ENCODE measurements at regions not wholly inside any gene's neighbourhood (a gene's known extent, or its start where the extent isn't known, plus 50 kb on each side); places are given as distances from the start of the nearest gene placed in this dataset.

DNA sequence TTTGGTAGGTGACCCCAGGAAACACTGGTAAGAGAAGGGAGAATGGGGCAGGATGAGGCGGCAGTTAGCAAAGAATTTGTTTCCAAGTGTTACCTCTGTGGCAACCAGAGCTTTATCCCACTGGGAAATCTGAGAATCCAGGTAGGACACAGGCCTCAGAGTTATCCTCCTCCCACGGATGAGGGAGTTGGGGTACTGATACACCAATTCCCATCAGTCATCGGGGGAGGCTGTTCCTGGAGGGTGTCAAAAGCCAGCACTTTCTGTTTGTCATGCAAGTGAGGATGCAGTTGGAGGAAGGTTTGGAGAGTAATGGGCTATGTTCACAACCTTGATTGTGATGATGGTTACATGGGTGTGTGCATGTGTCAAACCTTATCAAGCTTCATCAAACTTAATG lies 221.2 kb upstream of the SFSWAP start:
- ATAC-seq (no peak), DNase-seq (no peak)
- H3K27ac ChIP-seq: no peak overlapping the region
- no peak overlapping the region for H3K4me3 ChIP-seq
- H3K36me3 ChIP-seq: no peaks in the 10 kb centered on the region
- in situ Hi-C loops (cut with MboI; ENCODE audit: low sequenced_read_pairs in 4 of 4) (no loop called here), intact Hi-C loops (cut with DNase I; ENCODE audit: low total_unique reads) (no loop called here)
- no peaks in the 10 kb centered on the region for H3K27me3 ChIP-seq
- no peak for TF ChIP-seq POLR2A (IDR thresholded peaks at IDR 0.05)
- TF ChIP-seq, protein P1, sequence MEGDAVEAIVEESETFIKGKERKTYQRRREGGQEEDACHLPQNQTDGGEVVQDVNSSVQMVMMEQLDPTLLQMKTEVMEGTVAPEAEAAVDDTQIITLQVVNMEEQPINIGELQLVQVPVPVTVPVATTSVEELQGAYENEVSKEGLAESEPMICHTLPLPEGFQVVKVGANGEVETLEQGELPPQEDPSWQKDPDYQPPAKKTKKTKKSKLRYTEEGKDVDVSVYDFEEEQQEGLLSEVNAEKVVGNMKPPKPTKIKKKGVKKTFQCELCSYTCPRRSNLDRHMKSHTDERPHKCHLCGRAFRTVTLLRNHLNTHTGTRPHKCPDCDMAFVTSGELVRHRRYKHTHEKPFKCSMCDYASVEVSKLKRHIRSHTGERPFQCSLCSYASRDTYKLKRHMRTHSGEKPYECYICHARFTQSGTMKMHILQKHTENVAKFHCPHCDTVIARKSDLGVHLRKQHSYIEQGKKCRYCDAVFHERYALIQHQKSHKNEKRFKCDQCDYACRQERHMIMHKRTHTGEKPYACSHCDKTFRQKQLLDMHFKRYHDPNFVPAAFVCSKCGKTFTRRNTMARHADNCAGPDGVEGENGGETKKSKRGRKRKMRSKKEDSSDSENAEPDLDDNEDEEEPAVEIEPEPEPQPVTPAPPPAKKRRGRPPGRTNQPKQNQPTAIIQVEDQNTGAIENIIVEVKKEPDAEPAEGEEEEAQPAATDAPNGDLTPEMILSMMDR (IDR thresholded peaks at IDR 0.05 in 4 of 5, conservative IDR thresholded peaks at IDR 0.05 in 1 of 5): no peak
- H3K4me1 ChIP-seq: no peaks in the 10 kb centered on the region
- no peaks in the 10 kb centered on the region for H3K9me3 ChIP-seq

DNA sequence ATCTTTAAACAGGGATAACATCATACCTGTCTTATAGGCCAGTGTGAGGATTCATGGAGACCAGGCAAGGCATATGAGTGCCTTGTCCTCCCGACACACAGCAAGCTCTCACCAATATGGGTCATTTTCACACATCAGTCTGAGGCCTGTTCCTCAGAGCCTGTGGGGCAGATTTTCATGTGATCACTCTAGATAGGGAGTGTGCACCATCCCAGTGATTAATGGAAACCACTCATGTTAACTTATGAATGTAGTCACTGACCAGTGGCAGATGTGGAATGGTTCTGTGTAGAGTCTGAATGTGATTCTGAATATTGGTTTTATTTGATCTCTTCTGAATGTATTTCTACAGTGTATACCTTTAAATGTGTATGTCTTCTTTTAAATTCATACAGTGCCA lies 219.7 kb upstream of the SFSWAP start:
- no peaks in the 10 kb centered on the region for H3K4me1 ChIP-seq
- no peak for TF ChIP-seq POLR2A (IDR thresholded peaks at IDR 0.05)
- TF ChIP-seq, protein P1 (IDR thresholded peaks at IDR 0.05 in 4 of 5, conservative IDR thresholded peaks at IDR 0.05 in 1 of 5): no peak
- in situ Hi-C loops (cut with MboI; ENCODE audit: low sequenced_read_pairs in 4 of 4) (no loop called here), intact Hi-C loops (cut with DNase I; ENCODE audit: low total_unique reads) (no loop called here)
- no peaks in the 10 kb centered on the region for H3K27me3 ChIP-seq
- no peaks in the 10 kb centered on the region for H3K36me3 ChIP-seq
- H3K27ac ChIP-seq: no peak overlapping the region
- H3K4me3 ChIP-seq: no peak overlapping the region
- DNase-seq (no peak), ATAC-seq (no peak)
- no peaks in the 10 kb centered on the region for H3K9me3 ChIP-seq

DNA sequence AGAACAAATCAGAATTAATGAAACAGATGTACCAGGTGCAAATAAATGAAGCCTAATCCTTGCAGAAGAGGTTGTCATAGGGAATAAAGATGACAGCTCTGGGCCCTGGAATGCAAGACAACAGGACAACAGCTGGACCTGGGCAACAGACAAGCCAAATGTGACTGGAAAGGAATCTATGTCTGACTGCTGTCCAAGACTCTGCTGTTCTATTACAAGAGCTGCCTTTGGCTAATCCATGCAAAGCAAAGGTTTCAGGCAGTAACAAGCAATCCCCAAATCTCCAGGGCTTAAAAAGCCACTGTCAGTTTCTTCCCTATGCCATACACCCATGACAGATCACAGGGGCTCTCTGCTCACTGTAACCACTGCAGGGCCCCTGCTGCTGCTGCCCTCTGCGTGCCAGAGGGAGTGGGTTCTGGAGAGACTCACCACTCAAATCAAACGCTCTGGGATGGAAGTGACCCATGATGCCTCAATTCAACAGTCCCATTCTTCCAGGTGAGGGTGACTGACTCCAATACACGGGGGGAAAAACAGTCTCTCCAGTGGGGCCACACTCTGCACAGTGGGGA lies 218.9 kb upstream of the SFSWAP start:
- Histone ChIP-seq H3K27me3 (no peaks in the 10 kb centered on the region), H3K4me1 (no peaks in the 10 kb centered on the region), H3K9me3 (no peaks in the 10 kb centered on the region), H3K27ac (no peak overlapping the region), H3K36me3 (no peaks in the 10 kb centered on the region), H3K4me3 (no peak overlapping the region)
- DNase-seq (no peak), ATAC-seq (peak; percentile 58 to 69)
- TF ChIP-seq, protein P1 (IDR thresholded peaks at IDR 0.05 in 4 of 5, conservative IDR thresholded peaks at IDR 0.05 in 1 of 5): no peak
- no peak for TF ChIP-seq POLR2A (IDR thresholded peaks at IDR 0.05)
- in situ Hi-C loops (cut with MboI; ENCODE audit: low sequenced_read_pairs in 4 of 4): no loop called here
- intact Hi-C loops (cut with DNase I; ENCODE audit: low total_unique reads): no loop called here

DNA sequence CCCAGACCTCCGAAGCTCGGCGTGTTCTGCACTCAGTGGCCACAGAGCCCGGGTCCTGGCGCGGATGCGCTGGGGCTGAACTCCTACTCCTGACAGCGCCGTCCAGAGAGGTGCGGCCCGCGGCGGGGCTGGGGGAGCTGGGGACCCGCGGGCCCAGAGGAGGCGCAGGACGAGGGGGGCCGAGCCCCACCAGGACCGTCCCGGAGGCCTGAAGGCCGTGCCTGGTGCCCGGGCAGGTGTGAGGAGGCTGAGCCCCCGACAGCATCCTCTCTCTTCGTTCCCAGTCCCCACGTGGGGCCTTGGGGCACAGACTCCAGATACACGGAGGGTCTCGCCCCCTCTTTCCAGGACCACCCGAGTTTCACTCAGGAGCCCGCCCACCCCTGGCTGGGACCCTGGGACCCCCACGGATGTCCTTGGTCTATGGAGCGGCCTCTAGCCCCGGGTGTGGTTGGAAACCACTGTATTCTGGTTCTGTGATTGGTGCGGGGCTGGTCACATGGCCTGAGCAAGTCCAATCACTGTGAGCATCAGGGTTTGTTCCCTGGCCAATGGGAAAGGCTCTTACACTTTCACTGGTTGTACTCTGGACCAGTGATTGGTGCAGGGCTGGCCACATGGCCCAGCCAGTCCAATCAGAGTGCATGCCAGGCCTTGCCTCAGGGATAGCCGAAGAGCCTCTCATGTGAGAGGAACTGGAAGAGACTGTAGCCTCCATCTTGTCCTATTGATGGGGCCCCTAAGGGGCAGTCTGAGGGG lies 217.6 kb upstream of the SFSWAP start:
- Histone ChIP-seq H3K27ac (no peak overlapping the region), H3K27me3 (no peaks in the 10 kb centered on the region), H3K4me1 (no peaks in the 10 kb centered on the region), H3K9me3 (no peaks in the 10 kb centered on the region), H3K36me3 (no peaks in the 10 kb centered on the region), H3K4me3 (no peak overlapping the region)
- no peak for DNase-seq
- intact Hi-C loops (cut with DNase I; ENCODE audit: low total_unique reads) (no loop called here), in situ Hi-C loops (cut with MboI; ENCODE audit: low sequenced_read_pairs in 4 of 4) (no loop called here)
- ATAC-seq: no peak
- no peak for TF ChIP-seq POLR2A (IDR thresholded peaks at IDR 0.05)
- TF ChIP-seq, protein P1 (IDR thresholded peaks at IDR 0.05 in 4 of 5, conservative IDR thresholded peaks at IDR 0.05 in 1 of 5): no peak

Data from gastrocnemius medialis (tissue), 4 donors.